HCT116 (cell line): ENCODE measurements at regions not wholly inside any gene's neighbourhood (a gene's known extent, or its start where the extent isn't known, plus 50 kb on each side); places are given as distances from the start of the nearest gene placed in this dataset.

ENCODE experiments used
- ATF3 ChIP-seq: IDR thresholded peaks from 2 replicates; pipeline ENCODE4 v1.6.1; 2012
- CEBPB ChIP-seq: IDR thresholded peaks from 2 replicates; pipeline ENCODE4 v1.6.1; 2012; ENCODE audit warnings: low read depth
- CTCF ChIP-seq, 3 experiments: fragments of 200-600 bp in 1 of 3; sonication (generic) in 1 of 3; IDR thresholded peaks in 2 of 3; conservative IDR thresholded peaks in 1 of 3; 2 replicates each; pipeline ENCODE4 v1.5.1; 2012 to 2017; ENCODE audit warnings: low read depth in 2 of 3, low read length in 2 of 3, antibody characterized with exemption in 1 of 3, borderline replicate concordance in 1 of 3, control low read depth in 1 of 3, mild to moderate bottlenecking in 1 of 3, mixed read lengths in 1 of 3, mixed run types in 1 of 3, moderate library complexity in 1 of 3; ENCODE audit not compliant: insufficient read depth in 1 of 3
- EGR1 ChIP-seq: IDR thresholded peaks from 2 replicates; pipeline ENCODE4 v1.6.1; 2012; ENCODE audit warnings: low read depth
- EZH2 ChIP-seq: fragments of 200-600 bp; sonication (generic); IDR thresholded peaks from 2 replicates; pipeline ENCODE4 v1.6.1; 2017; ENCODE audit warnings: antibody characterized with exemption, mixed run types
- EZH2phosphoT487 ChIP-seq: fragments of 200-600 bp; IDR thresholded peaks from 2 replicates; pipeline ENCODE4 v1.6.1; 2018; ENCODE audit warnings: antibody characterized with exemption, borderline replicate concordance
- JUND ChIP-seq: IDR thresholded peaks from 2 replicates; pipeline ENCODE4 v1.6.1; 2012
- POLR2A ChIP-seq: IDR thresholded peaks from 2 replicates; pipeline ENCODE4 v1.7.0; 2011; ENCODE audit warnings: borderline replicate concordance; ENCODE audit not compliant: insufficient read depth, insufficient read length; ENCODE audit errors: extremely low read depth
- POLR2AphosphoS5 ChIP-seq: IDR thresholded peaks from 2 replicates; pipeline ENCODE4 v1.6.1; 2011; ENCODE audit warnings: mild to moderate bottlenecking, low read depth, low read length, moderate library complexity
- RAD21 ChIP-seq: IDR thresholded peaks from 2 replicates; pipeline ENCODE4 v1.6.1; 2012; ENCODE audit warnings: low read depth, mild to moderate bottlenecking
- REST ChIP-seq: IDR thresholded peaks from 2 replicates; pipeline ENCODE4 v1.6.1; 2012; ENCODE audit warnings: low read depth
- SP1 ChIP-seq: IDR thresholded peaks from 2 replicates; pipeline ENCODE4 v1.6.1; 2012; ENCODE audit warnings: low read depth
- ZFX ChIP-seq: fragments of 450-650 bp; IDR thresholded peaks from 2 replicates; pipeline ENCODE4 v1.6.1; 2017

GRCh38 chr21:35482933-35483662, 434.0 kb upstream of the RUNX1 start:
- TF ChIP-seq CTCF (IDR thresholded peaks at IDR 0.05 in 2 of 3, conservative IDR thresholded peaks at IDR 0.05 in 1 of 3; ENCODE audit: borderline replicate concordance in 1 of 3, insufficient read depth in 1 of 3, low read depth in 2 of 3, low read length in 2 of 3): no peak
- no peak for TF ChIP-seq ATF3
- TF ChIP-seq EZH2: no peak
- TF ChIP-seq POLR2AphosphoS5: no peak
- no peak for TF ChIP-seq RAD21
- no peak for TF ChIP-seq SP1
- no peak for TF ChIP-seq ZFX
- no peak for TF ChIP-seq POLR2A
- no peak for TF ChIP-seq JUND
- no peak for TF ChIP-seq REST
- no peak for TF ChIP-seq CEBPB
- no peak for TF ChIP-seq EZH2phosphoT487
- TF ChIP-seq EGR1: no peak
